ENCODE measurements at regions not wholly inside any gene's neighbourhood (a gene's known extent, or its start where the extent isn't known, plus 50 kb on each side); places are given as distances from the start of the nearest gene placed in this dataset.

GRCh38 chrX:39112143-39112542, 310.9 kb downstream of the MID1IP1 start:
- CTCF ChIA-PET = interaction anchor here (0.6 kb wide), 1 partner anchor 22 kb away, joined by 3 read pairs; no protein-coding TSS in a partner anchor
- TF ChIP-seq ZNF777 (tag by site-specific recombination; IDR thresholded peaks at IDR 0.05; ENCODE audit: borderline replicate concordance) = no peak
- TF ChIP-seq ZNF654 (tag by site-specific recombination; IDR thresholded peaks at IDR 0.05; ENCODE audit: low read depth) = no peak
- TF ChIP-seq ZFHX2 (tag by site-specific recombination; conservative IDR thresholded peaks at IDR 0.05) = no peak
- TF ChIP-seq EGR2 (tag by site-specific recombination; IDR thresholded peaks at IDR 0.05; ENCODE audit: low read depth) = no peak
- TF ChIP-seq ZNF501 (tag by site-specific recombination; IDR thresholded peaks at IDR 0.05) = no peak
- TF ChIP-seq ZNF48 (tag by site-specific recombination; IDR thresholded peaks at IDR 0.05) = no peak
- no peak for TF ChIP-seq ZNF792 (tag by site-specific recombination; IDR thresholded peaks at IDR 0.05)
- no peak for TF ChIP-seq HOXD13 (CRISPR knock-in tag; IDR thresholded peaks at IDR 0.05; ENCODE audit: borderline replicate concordance)
- no peak for TF ChIP-seq ZBTB44 (tag by site-specific recombination; IDR thresholded peaks at IDR 0.05)
- no peak for TF ChIP-seq ZNF433 (tag by site-specific recombination; IDR thresholded peaks at IDR 0.05; ENCODE audit: low read depth)
- no peak for TF ChIP-seq KLF7 (tag by site-specific recombination; IDR thresholded peaks at IDR 0.05; ENCODE audit: borderline replicate concordance)
- no peak for TF ChIP-seq BCL11B (tag by site-specific recombination; IDR thresholded peaks at IDR 0.05; ENCODE audit: low read depth)
- no peak for TF ChIP-seq ZNF132 (tag by site-specific recombination; IDR thresholded peaks at IDR 0.05; ENCODE audit: borderline replicate concordance)
- no peak for TF ChIP-seq ZNF37A (tag by site-specific recombination; IDR thresholded peaks at IDR 0.05)
- no peak for TF ChIP-seq ZNF624 (tag by site-specific recombination; IDR thresholded peaks at IDR 0.05)
- TF ChIP-seq ZFP3 (tag by site-specific recombination; IDR thresholded peaks at IDR 0.05; ENCODE audit: low read depth) = no peak
- no peak for TF ChIP-seq ZNF513 (tag by site-specific recombination; IDR thresholded peaks at IDR 0.05)
- TF ChIP-seq ZSCAN16 (tag by site-specific recombination; IDR thresholded peaks at IDR 0.05) = no peak
- POLR2A ChIA-PET = no interaction called here
- Histone ChIP-seq H3K27ac (ENCODE audit: extremely low read depth, low read depth, low read length) (no peak overlapping the region), H3K36me3 (ENCODE audit: control insufficient read depth in 2 of 2, insufficient read depth in 1 of 2, low read length in 2 of 2) (no peaks in the 10 kb centered on the region), H3K4me3 (ENCODE audit: low read depth, low read length) (no peak overlapping the region), H3K9me3 (ENCODE audit: control insufficient read depth, insufficient read depth, low read depth, low read length) (no peaks in the 10 kb centered on the region; the same call in 1 of the 2 replicates), H3K4me1 (ENCODE audit: control insufficient read depth, insufficient read depth, low read length) (no peaks in the 10 kb centered on the region)

DNA sequence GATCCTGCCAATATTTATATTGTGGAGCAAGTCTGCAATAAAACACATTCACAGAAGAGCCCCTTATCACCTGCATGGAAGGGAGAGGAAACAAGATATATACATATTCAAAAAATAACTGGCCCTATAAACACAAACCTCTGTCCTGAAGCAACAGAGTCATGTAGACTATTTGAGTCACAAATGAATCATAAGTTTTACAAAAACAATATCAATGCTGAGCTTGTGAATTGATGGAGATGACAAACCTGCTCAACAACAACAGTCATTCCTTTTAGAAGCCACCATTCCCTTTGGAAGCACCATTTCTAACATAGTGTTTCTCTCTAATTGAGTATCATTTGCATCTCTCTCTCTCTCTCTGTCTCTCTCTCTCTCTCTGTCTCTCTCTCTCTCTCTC, 313.9 kb downstream of the MID1IP1 start:
- CTCF ChIA-PET = no interaction called here
- TF ChIP-seq ZNF610 (tag by site-specific recombination; IDR thresholded peaks at IDR 0.05; ENCODE audit: borderline replicate concordance) (no peak), ZNF548 (tag by site-specific recombination; IDR thresholded peaks at IDR 0.05) (no peak), ZNF501 (tag by site-specific recombination; IDR thresholded peaks at IDR 0.05) (no peak), ZNF266 (tag by site-specific recombination; IDR thresholded peaks at IDR 0.05; ENCODE audit: low read depth) (no peak)
- TF ChIP-seq, protein P1, sequence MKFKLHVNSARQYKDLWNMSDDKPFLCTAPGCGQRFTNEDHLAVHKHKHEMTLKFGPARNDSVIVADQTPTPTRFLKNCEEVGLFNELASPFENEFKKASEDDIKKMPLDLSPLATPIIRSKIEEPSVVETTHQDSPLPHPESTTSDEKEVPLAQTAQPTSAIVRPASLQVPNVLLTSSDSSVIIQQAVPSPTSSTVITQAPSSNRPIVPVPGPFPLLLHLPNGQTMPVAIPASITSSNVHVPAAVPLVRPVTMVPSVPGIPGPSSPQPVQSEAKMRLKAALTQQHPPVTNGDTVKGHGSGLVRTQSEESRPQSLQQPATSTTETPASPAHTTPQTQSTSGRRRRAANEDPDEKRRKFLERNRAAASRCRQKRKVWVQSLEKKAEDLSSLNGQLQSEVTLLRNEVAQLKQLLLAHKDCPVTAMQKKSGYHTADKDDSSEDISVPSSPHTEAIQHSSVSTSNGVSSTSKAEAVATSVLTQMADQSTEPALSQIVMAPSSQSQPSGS (tag by site-specific recombination; IDR thresholded peaks at IDR 0.05; ENCODE audit: low read depth) = no peak
- no peaks in the 10 kb centered on the region for H3K36me3 ChIP-seq (ENCODE audit: control insufficient read depth in 2 of 2, insufficient read depth in 1 of 2, low read length in 2 of 2)
- no peak overlapping the region for H3K4me3 ChIP-seq (ENCODE audit: low read depth, low read length)
- H3K4me1 ChIP-seq (ENCODE audit: control insufficient read depth, insufficient read depth, low read length) = no peaks in the 10 kb centered on the region
- no peak overlapping the region for H3K27ac ChIP-seq (ENCODE audit: extremely low read depth, low read depth, low read length)
- no peaks in the 10 kb centered on the region; the same call in 1 of the 2 replicates for H3K9me3 ChIP-seq (ENCODE audit: control insufficient read depth, insufficient read depth, low read depth, low read length)
- POLR2A ChIA-PET = no interaction called here

Measured in HEK293 (cell line).